ENCODE measurements at regions not wholly inside any gene's neighbourhood (a gene's known extent, or its start where the extent isn't known, plus 50 kb on each side); places are given as distances from the start of the nearest gene placed in this dataset.

- TF ChIP-seq ZNF395 (CRISPR knock-in tag; IDR thresholded peaks at IDR 0.05): peak; percentile 82
- TF ChIP-seq ARID1B (IDR thresholded peaks at IDR 0.05): peak; percentile 70
- TF ChIP-seq EHMT2 (IDR thresholded peaks at IDR 0.05): peak; percentile 64; the same call in 1 of the 2 replicates
- peak; percentile 28; the same call in 1 of the 2 replicates for TF ChIP-seq CBFA2T3 (IDR thresholded peaks at IDR 0.05)
- 0 out of 4 replicates have a peak, but pooled peaks of 1 of the 2 experiments have one; percentile 51 for TF ChIP-seq FOXA3 (CRISPR knock-in tag; conservative IDR thresholded peaks at IDR 0.05 in 1 of 2, IDR thresholded peaks at IDR 0.05 in 1 of 2)
- TF ChIP-seq ZNF584 (CRISPR knock-in tag; IDR thresholded peaks at IDR 0.05; ENCODE audit: low read depth): peak; percentile 29; the same call in 1 of the 2 replicates
- no peak for TF ChIP-seq HMGXB4 (CRISPR knock-in tag; IDR thresholded peaks at IDR 0.05)
- TF ChIP-seq TAL1 (IDR thresholded peaks at IDR 0.05): no peak; the same call in 1 of the 2 replicates
- TF ChIP-seq SP2 (IDR thresholded peaks at IDR 0.05; ENCODE audit: extremely low read depth, low read depth, low read length, poor library complexity, severe bottlenecking): no peak
- 0 out of 2 replicates have a peak, but pooled peaks have one; percentile 18 for TF ChIP-seq TCF3 (CRISPR knock-in tag; IDR thresholded peaks at IDR 0.05)
- TF ChIP-seq ZNF384 (IDR thresholded peaks at IDR 0.05; ENCODE audit: low read depth, low read length): 0 out of 2 replicates have a peak, but pooled peaks have one; percentile 49
- no peak for TF ChIP-seq USF2 (CRISPR knock-in tag; IDR thresholded peaks at IDR 0.05)
- TF ChIP-seq PBX2 (CRISPR knock-in tag; IDR thresholded peaks at IDR 0.05; ENCODE audit: low read depth): no peak
- TF ChIP-seq PBX2 (tag; conservative IDR thresholded peaks at IDR 0.05; ENCODE audit: low read depth): peak; percentile 13; the same call in 1 of the 2 replicates
- no peak for TF ChIP-seq BRF2 (IDR thresholded peaks at IDR 0.05; ENCODE audit: borderline replicate concordance, insufficient read depth, insufficient read length)
- no peak for TF ChIP-seq TEAD2 (tag; IDR thresholded peaks at IDR 0.05)
- peak; percentile 50 for TF ChIP-seq HNRNPLL (IDR thresholded peaks at IDR 0.05; ENCODE audit: low read depth, low read length, poor library complexity, severe bottlenecking)
- 0 out of 2 replicates have a peak, but pooled peaks have one; percentile 45 for TF ChIP-seq HLTF (IDR thresholded peaks at IDR 0.05)
- TF ChIP-seq TEAD1 (CRISPR knock-in tag; IDR thresholded peaks at IDR 0.05): peak in 1 of 2 experiments; percentile 45; a peak in 1 of 4 replicates
- TF ChIP-seq HDAC3 (IDR thresholded peaks at IDR 0.05; ENCODE audit: borderline replicate concordance, partially characterized antibody): peak; percentile 50
Observed at GRCh38 chr5:173778784-173779304, 109.3 kb upstream of the CPEB4 start (continued).

Data from K562 (cell line).